OCI-LY7 (cell line): ENCODE measurements at regions not wholly inside any gene's neighbourhood (a gene's known extent, or its start where the extent isn't known, plus 50 kb on each side); places are given as distances from the start of the nearest gene placed in this dataset.

Experiments used
- BruUV-seq: library from RNA; stranded (reverse); fragments of 400-500 nt; replicated peaks from 2 replicates; lab custom pipeline; 2021; lab: Mats Ljungman, UMichigan
- CTCF ChIA-PET: fragments of 300-600 bp; sonication (Branson Sonifier 250); formaldehyde crosslinking; loops from one replicate; lab custom pipeline; 2022; ENCODE audit warnings: antibody characterized with exemption; ENCODE audit not compliant: unreplicated experiment; lab: Charles Lee
- POLR2A ChIA-PET: fragments of 300-600 bp; sonication (Branson Sonifier 250); formaldehyde crosslinking; loops from one replicate; lab custom pipeline; 2022; ENCODE audit warnings: antibody characterized with exemption; lab: Charles Lee
- DNase-seq: peaks from one replicate; pipeline ENCODE4 v3.0.0-alpha.2; 2015; ENCODE audit warnings: low spot score
- H2AFZ ChIP-seq: fragments of 200-600 bp; sonication (generic), shearing (Covaris generic); 2 replicates; pipeline ENCODE4 v1.6.1; 2014; ENCODE audit warnings: mild to moderate bottlenecking, antibody characterized with exemption, low read length, moderate library complexity
- H3K27ac ChIP-seq: fragments of 200-600 bp; sonication (generic); 2 replicates; pipeline ENCODE4 v1.5.1; 2014; ENCODE audit warnings: mixed run types, low read depth, mild to moderate bottlenecking, moderate library complexity, low read length, inconsistent platforms; ENCODE audit not compliant: poor library complexity, severe bottlenecking
- H3K36me3 ChIP-seq: fragments of 200-600 bp; sonication (generic); 2 replicates; pipeline ENCODE4 v1.6.1; 2014; ENCODE audit warnings: mild to moderate bottlenecking, antibody characterized with exemption, low read length, moderate library complexity, mixed read lengths; ENCODE audit not compliant: insufficient read depth
- H3K4me1 ChIP-seq: fragments of 200-600 bp; sonication (generic); 2 replicates; pipeline ENCODE4 v1.5.1; 2014; ENCODE audit warnings: mild to moderate bottlenecking, low read length; ENCODE audit not compliant: insufficient read depth, poor library complexity, severe bottlenecking
- H3K4me2 ChIP-seq: fragments of 200-600 bp; sonication (generic); 2 replicates; pipeline ENCODE4 v1.6.1; 2014; ENCODE audit warnings: mild to moderate bottlenecking, low read length
- H3K4me3 ChIP-seq: fragments of 200-600 bp; sonication (generic); 2 replicates; pipeline ENCODE4 v1.5.1; 2014; ENCODE audit warnings: mild to moderate bottlenecking, low read depth, low read length; ENCODE audit not compliant: poor library complexity, severe bottlenecking
- H3K79me2 ChIP-seq: fragments of 200-600 bp; sonication (generic); 2 replicates; pipeline ENCODE4 v1.6.1; 2016; ENCODE audit warnings: low read depth, mild to moderate bottlenecking, low read length, moderate library complexity, mixed read lengths; ENCODE audit not compliant: insufficient read depth
- H3K9me2 ChIP-seq: fragments of 200-600 bp; sonication (generic); 2 replicates; pipeline ENCODE4 v1.6.1; 2016; ENCODE audit warnings: mild to moderate bottlenecking, low read length, mixed read lengths; ENCODE audit not compliant: insufficient read depth
- H3K9me3 ChIP-seq: fragments of 200-600 bp; sonication (generic); 2 replicates; pipeline ENCODE4 v1.6.1; 2014; ENCODE audit warnings: mild to moderate bottlenecking, mixed run types, low read length, mixed read lengths
- H4K20me1 ChIP-seq: fragments of 200-600 bp; sonication (generic); 2 replicates; pipeline ENCODE4 v1.6.1; 2014; ENCODE audit warnings: mild to moderate bottlenecking, antibody characterized with exemption, low read length, moderate library complexity, mixed read lengths; ENCODE audit not compliant: insufficient read depth
- CTCF ChIP-seq: fragments of 200-600 bp; sonication (generic); conservative IDR thresholded peaks from 2 replicates; pipeline ENCODE4 v1.5.1; 2014; ENCODE audit warnings: mild to moderate bottlenecking, antibody characterized with exemption, low read length, moderate library complexity, mixed read lengths
- EZH2phosphoT487 ChIP-seq: fragments of 200-600 bp; sonication (generic); IDR thresholded peaks from 2 replicates; pipeline ENCODE4 v1.6.1; 2018; ENCODE audit warnings: low read depth, borderline replicate concordance, mild to moderate bottlenecking, mixed run types, antibody characterized with exemption, low read length, moderate library complexity, mixed read lengths
- intact Hi-C: fragments of 100-400 bp; cut with micrococcal nuclease; formaldehyde crosslinking; loops from one replicate; pipeline ENCODE4 v1.10.0; 2022; ENCODE audit not compliant: unreplicated experiment

GRCh38 chr10:113977174-113977573, 66.5 kb upstream of the ADRB1 start:
- H3K36me3 ChIP-seq: no peaks in the 10 kb centered on the region
- H3K27ac ChIP-seq: no peak overlapping the region
- ChIA-PET CTCF (no interaction called here), POLR2A (interaction anchor here (0.6 to 0.9 kb wide), 2 partner anchors 12 to 694 kb away, joined by 3 read pairs; no protein-coding TSS in a partner anchor)
- H3K4me2 ChIP-seq: no peak overlapping the region
- no peak overlapping the region for H2AFZ ChIP-seq
- peaks cover 4% of the 10 kb centered on the region for H3K4me1 ChIP-seq
- DNase-seq: no peak
- H4K20me1 ChIP-seq: no peaks in the 10 kb centered on the region
- H3K9me3 ChIP-seq: no peaks in the 10 kb centered on the region; the same call in 1 of the 2 replicates
- intact Hi-C loops: no loop called here
- no peak overlapping the region for H3K4me3 ChIP-seq
- no peak for TF ChIP-seq CTCF
- TF ChIP-seq EZH2phosphoT487: no peak
- BruUV-seq: no TSS peak
- H3K9me2 ChIP-seq: no peaks in the 10 kb centered on the region
- no peaks in the 10 kb centered on the region for H3K79me2 ChIP-seq

GRCh38 chr10:113978802-113979201, 64.9 kb upstream of the ADRB1 start:
- ChIA-PET CTCF (no interaction called here), POLR2A (interaction anchor here (0.7 to 2.0 kb wide), 4 partner anchors 11 to 56 kb away, joined by 3 to 5 read pairs (median 4); no protein-coding TSS in a partner anchor)
- Histone ChIP-seq H3K4me3 (no peak overlapping the region), H3K4me1 (peaks cover 20% of the 10 kb centered on the region), H3K9me3 (no peaks in the 10 kb centered on the region), H3K4me2 (no peak overlapping the region), H4K20me1 (no peaks in the 10 kb centered on the region), H3K9me2 (no peaks in the 10 kb centered on the region), H3K36me3 (no peaks in the 10 kb centered on the region), H2AFZ (no peak overlapping the region), H3K27ac (no peak overlapping the region), H3K79me2 (no peaks in the 10 kb centered on the region)
- no peak for TF ChIP-seq EZH2phosphoT487
- TF ChIP-seq CTCF: no peak
- no TSS peak for BruUV-seq
- no peak for DNase-seq
- intact Hi-C loops: no loop called here

GRCh38 chr10:113979409-113979808, 64.3 kb upstream of the ADRB1 start:
- ChIA-PET CTCF (no interaction called here), POLR2A (interaction anchor here (1.9 to 2.0 kb wide), 2 partner anchors 12 to 14 kb away, joined by 5 read pairs; no protein-coding TSS in a partner anchor)
- Histone ChIP-seq H3K27ac (no peak overlapping the region), H3K9me2 (no peaks in the 10 kb centered on the region), H3K4me3 (no peak overlapping the region), H3K9me3 (no peaks in the 10 kb centered on the region), H3K4me1 (peaks cover 22% of the 10 kb centered on the region), H3K79me2 (no peaks in the 10 kb centered on the region), H2AFZ (no peak overlapping the region), H4K20me1 (no peaks in the 10 kb centered on the region), H3K4me2 (no peak overlapping the region), H3K36me3 (no peaks in the 10 kb centered on the region)
- DNase-seq: no peak
- intact Hi-C loops: no loop called here
- TF ChIP-seq EZH2phosphoT487: no peak
- no peak for TF ChIP-seq CTCF
- no TSS peak for BruUV-seq
